B cell (primary cell): ENCODE measurements at regions not wholly inside any gene's neighbourhood (a gene's known extent, or its start where the extent isn't known, plus 50 kb on each side); places are given as distances from the start of the nearest gene placed in this dataset.

Source experiments
- ATAC-seq: fragments of 200-7000 bp; cut with Tn5 transposase; one replicate; pipeline ENCODE4 v1.10.0; 2021; ENCODE audit warnings: low read depth, mild to moderate bottlenecking, moderate number of reproducible peaks, moderate library complexity
- CTCF ChIA-PET: fragments of 350-600 bp; sonication (Branson Sonifier 250); formaldehyde crosslinking; loops from one replicate; lab custom pipeline; 2021; ENCODE audit warnings: antibody characterized with exemption, inconsistent platforms; lab: Charles Lee
- POLR2A ChIA-PET: fragments of 350-600 bp; sonication (Branson Sonifier 250); formaldehyde crosslinking; loops from one replicate; lab custom pipeline; 2021; ENCODE audit warnings: antibody characterized with exemption; lab: Charles Lee
- DNase-seq: peaks from one replicate; pipeline ENCODE4 v3.0.0; 2013
- H2AFZ ChIP-seq: 2 replicates; pipeline ENCODE4 v1.6.1; 2012; ENCODE audit warnings: mild to moderate bottlenecking, low read depth, low read length; ENCODE audit not compliant: insufficient read depth, poor library complexity, severe bottlenecking
- H3K27ac ChIP-seq, 2 donors: 1 replicate in 1 of 2; 2 replicates in 1 of 2; pipeline ENCODE4 v1.5.1; 2012 to 2013; ENCODE audit warnings: low read length in 2 of 2, mild to moderate bottlenecking in 2 of 2, moderate library complexity in 1 of 2
- H3K27me3 ChIP-seq, 4 experiments: fragments of 200-600 bp in 1 of 4; sonication (generic) in 1 of 4; replicated peaks in 1 of 4; 1 replicate in 2 of 4; 2 replicates in 2 of 4; pipeline versions ENCODE4 v1.6.1 to v1.7.0; 2013 to 2016; ENCODE audit warnings: low read length in 3 of 4, mild to moderate bottlenecking in 2 of 4, mixed read lengths in 1 of 4, moderate library complexity in 1 of 4; ENCODE audit not compliant: insufficient read depth in 4 of 4, control insufficient read depth in 3 of 4; ENCODE audit errors: control extremely low read depth in 1 of 4
- H3K36me3 ChIP-seq, 2 experiments: replicated peaks in 1 of 2; 1 replicate in 1 of 2; 2 replicates in 1 of 2; pipeline versions ENCODE4 v1.6.1 to v1.7.1; 2013; ENCODE audit warnings: low read length in 1 of 2; ENCODE audit not compliant: insufficient read depth in 2 of 2, control insufficient read depth in 1 of 2; ENCODE audit errors: control extremely low read depth in 1 of 2, extremely low read depth in 1 of 2
- H3K4me1 ChIP-seq, 2 donors: fragments of 200-600 bp in 1 of 2; sonication (generic) in 1 of 2; 1 replicate in 1 of 2; 2 replicates in 1 of 2; pipeline versions ENCODE4 v1.5.1 to v1.6.1; 2013 to 2017; ENCODE audit warnings: low read length in 2 of 2; ENCODE audit not compliant: control insufficient read depth in 2 of 2, insufficient read depth in 2 of 2
- H3K4me2 ChIP-seq: replicated peaks from 2 replicates; pipeline ENCODE3; 2012; ENCODE audit warnings: mild to moderate bottlenecking, low read depth, low read length; ENCODE audit not compliant: poor library complexity, severe bottlenecking
- H3K4me3 ChIP-seq, 5 experiments: fragments of 200-600 bp in 1 of 5; sonication (generic) in 1 of 5; 1 replicate in 3 of 5; 2 replicates in 2 of 5; pipeline versions ENCODE4 v1.5.1 to v1.7.0; 2011 to 2016; ENCODE audit warnings: low read length in 4 of 5, mild to moderate bottlenecking in 4 of 5, low read depth in 2 of 5, control low read depth in 1 of 5, moderate library complexity in 1 of 5; ENCODE audit not compliant: insufficient read depth in 1 of 5; ENCODE audit errors: control extremely low read depth in 1 of 5, extremely low read depth in 1 of 5
- H3K79me2 ChIP-seq: fragments of 200-600 bp; sonication (generic); one replicate; pipeline ENCODE4 v1.6.0; 2016; ENCODE audit warnings: low read length; ENCODE audit not compliant: control insufficient read depth, insufficient read depth
- H3K9ac ChIP-seq: fragments of 200-600 bp; sonication (generic); 2 replicates; pipeline ENCODE4 v1.6.1; 2017; ENCODE audit warnings: mild to moderate bottlenecking, low read length, moderate library complexity
- H3K9me3 ChIP-seq, 3 donors: one replicate each; pipeline versions ENCODE4 v1.6.1 to v1.7.1; 2013; ENCODE audit warnings: low read length in 2 of 3; ENCODE audit not compliant: control insufficient read depth in 2 of 3, insufficient read depth in 1 of 3; ENCODE audit errors: control extremely low read depth in 1 of 3
- H4K20me1 ChIP-seq: 2 replicates; pipeline ENCODE4 v1.6.0; 2012; ENCODE audit warnings: mild to moderate bottlenecking, low read length; ENCODE audit not compliant: insufficient read depth, control insufficient read depth, poor library complexity, severe bottlenecking
- H3K27ac Mint-ChIP-seq: one replicate; pipeline ENCODE4 v1.8.0; 2021; ENCODE audit warnings: mixed read lengths
- H3K27me3 Mint-ChIP-seq: one replicate; pipeline ENCODE4 v1.8.0; 2021; ENCODE audit warnings: mixed read lengths
- H3K4me1 Mint-ChIP-seq: one replicate; pipeline ENCODE4 v1.8.0; 2021; ENCODE audit warnings: mixed read lengths
- H3K4me3 Mint-ChIP-seq: one replicate; pipeline ENCODE4 v1.8.0; 2021; ENCODE audit warnings: mixed read lengths
- H3K9me3 Mint-ChIP-seq: one replicate; pipeline ENCODE4 v1.8.0; 2022; ENCODE audit warnings: mixed read lengths; ENCODE audit not compliant: insufficient read depth
- CTCF ChIP-seq: fragments of 200-600 bp; IDR thresholded peaks from one replicate; pipeline ENCODE4 v1.8.0; 2022; ENCODE audit warnings: antibody characterized with exemption, mild to moderate bottlenecking
- EZH2 ChIP-seq: IDR thresholded peaks from 2 replicates; pipeline ENCODE4 v1.6.1; 2012; ENCODE audit warnings: borderline replicate concordance, low read depth, mild to moderate bottlenecking, moderate library complexity, low read length; ENCODE audit not compliant: insufficient read depth, poor library complexity, severe bottlenecking
- WGBS: methylation state at CpG from one replicate; pipeline ENCODE4 v1.1.5; 2013; ENCODE audit warnings: missing lambda C conversion rate; ENCODE audit not compliant: insufficient coverage; 5-methylcytosine and 5-hydroxymethylcytosine counted together
- intact Hi-C: fragments of 100-400 bp; cut with micrococcal nuclease; formaldehyde crosslinking; loops from one replicate; pipeline ENCODE4 v1.10.0; 2022

- ATAC-seq (no peak), DNase-seq (no peak)
- intact Hi-C loops, result loop anchor here (10.0 kb wide), 1 partner anchor 170 kb away; the partner anchor contains the start of gene IL12B
- Histone ChIP-seq H3K4me2 (no peak overlapping the region), H4K20me1 (no peaks in the 10 kb centered on the region), H3K9ac (no peak overlapping the region), H3K27ac (no peak overlapping the region), H3K9me3 (no peaks in the 10 kb centered on the region), H2AFZ (no peak overlapping the region), H3K36me3 (no peaks in the 10 kb centered on the region), H3K4me3 (no peak overlapping the region), H3K79me2 (no peaks in the 10 kb centered on the region), H3K4me1 (no peaks in the 10 kb centered on the region), H3K27me3 (no peaks in the 10 kb centered on the region)
- Mint-ChIP-seq H3K4me1 (no peaks in the 10 kb centered on the region), H3K27me3 (no peaks in the 10 kb centered on the region), H3K9me3 (peaks cover 2% of the 10 kb centered on the region), H3K27ac (no peak overlapping the region), H3K4me3 (no peak overlapping the region)
- 50% methylated on average over 6 of the region's 7 CpGs for WGBS
- TF ChIP-seq EZH2, result no peak
- CTCF ChIA-PET, result interaction anchor here (1.6 to 5.2 kb wide), 2 partner anchors 12 to 15 kb away, joined by 3 to 21 read pairs; no protein-coding TSS in a partner anchor
- POLR2A ChIA-PET, result no interaction called here
These were observed 174.6 kb upstream of the IL12B start for GRCh38 chr5:159504857-159505304.

GRCh38 chr5:159507055-159507454 lies 176.8 kb upstream of the IL12B start:
- no peak overlapping the region for H3K9ac ChIP-seq
- H3K27ac ChIP-seq, result no peak overlapping the region
- CTCF ChIA-PET, result interaction anchor here (1.2 to 5.2 kb wide), 2 partner anchors 9 to 221 kb away, joined by 4 to 21 read pairs; no protein-coding TSS in a partner anchor
- Mint-ChIP-seq H3K4me1 (no peaks in the 10 kb centered on the region), H3K27me3 (no peaks in the 10 kb centered on the region), H3K9me3 (peaks cover 2% of the 10 kb centered on the region), H3K27ac (no peak overlapping the region), H3K4me3 (no peak overlapping the region)
- no peaks in the 10 kb centered on the region for H3K9me3 ChIP-seq
- ATAC-seq (no peak), DNase-seq (no peak)
- H3K4me2 ChIP-seq, result no peak overlapping the region
- no peaks in the 10 kb centered on the region for H3K27me3 ChIP-seq
- H3K36me3 ChIP-seq, result no peaks in the 10 kb centered on the region
- H2AFZ ChIP-seq, result no peak overlapping the region
- no peak overlapping the region for H3K4me3 ChIP-seq
- POLR2A ChIA-PET, result no interaction called here
- H3K79me2 ChIP-seq, result no peaks in the 10 kb centered on the region
- TF ChIP-seq EZH2, result no peak
- no peak for TF ChIP-seq CTCF
- H3K4me1 ChIP-seq, result no peaks in the 10 kb centered on the region
- no CpG with 5 or more reads among the region's 2 CpGs for WGBS
- intact Hi-C loops, result loop anchor here (10.0 kb wide), 1 partner anchor 172 kb away; the partner anchor contains the start of gene IL12B
- H4K20me1 ChIP-seq, result no peaks in the 10 kb centered on the region
